SK-N-SH (cell line): ENCODE measurements at regions not wholly inside any gene's neighbourhood (a gene's known extent, or its start where the extent isn't known, plus 50 kb on each side); places are given as distances from the start of the nearest gene placed in this dataset.

Experiments
- CTCF ChIA-PET: fragments of 300-600, 350-600 bp; formaldehyde crosslinking; extraction: SDS; loops from one replicate; lab custom pipeline; 2021; lab: Yijun Ruan, JAX
- POLR2A ChIA-PET: fragments of 350-600 bp; sonication (Branson Sonifier 250); formaldehyde crosslinking; extraction: SDS; loops from one replicate; lab custom pipeline; 2020; ENCODE audit warnings: antibody characterized with exemption, inconsistent platforms; lab: Yijun Ruan, JAX
- DNase-seq: peaks from one replicate; pipeline ENCODE4 v3.0.0; 2012
- H2AFZ ChIP-seq: fragments of 200-600 bp; sonication (generic); 2 replicates; pipeline ENCODE4 v1.8.1; 2016; ENCODE audit warnings: antibody characterized with exemption, mild to moderate bottlenecking, low read depth
- H3F3A ChIP-seq: fragments of 200-600 bp; sonication (generic); replicated peaks from 2 replicates; pipeline ENCODE3; 2016; ENCODE audit warnings: antibody characterized with exemption, mild to moderate bottlenecking; ENCODE audit not compliant: insufficient read depth
- H3K27ac ChIP-seq, 2 experiments: fragments of 200-500 bp in 1 of 2; fragments of 200-600 bp in 1 of 2; sonication (Bioruptor generic) in 1 of 2; sonication (generic), shearing (Covaris generic) in 1 of 2; 2 replicates each; pipeline versions ENCODE4 v1.5.1 to v1.6.1; 2014 to 2016; ENCODE audit warnings: low read depth in 2 of 2, inconsistent platforms in 1 of 2, low read length in 1 of 2, mild to moderate bottlenecking in 1 of 2, mixed read lengths in 1 of 2
- H3K27me3 ChIP-seq: fragments of 200-600 bp; sonication (generic), shearing (Covaris generic); 2 replicates; pipeline ENCODE4 v1.6.1; 2016; ENCODE audit warnings: mixed run types; ENCODE audit not compliant: insufficient read depth
- H3K36me3 ChIP-seq, 2 experiments: fragments of 200-500 bp in 1 of 2; fragments of 200-600 bp in 1 of 2; sonication (Bioruptor generic) in 1 of 2; sonication (generic) in 1 of 2; replicated peaks in 1 of 2; 2 replicates each; pipeline versions ENCODE3 to v1.5.1; 2014 to 2016; ENCODE audit warnings: low read length in 1 of 2, mild to moderate bottlenecking in 1 of 2; ENCODE audit not compliant: insufficient read depth in 2 of 2, control insufficient read depth in 1 of 2
- H3K4me1 ChIP-seq, 2 experiments: fragments of 200-500 bp in 1 of 2; fragments of 200-600 bp in 1 of 2; sonication (Bioruptor generic) in 1 of 2; sonication (generic), shearing (Covaris generic) in 1 of 2; 2 replicates each; pipeline versions ENCODE4 v1.5.1 to v1.6.1; 2014 to 2016; ENCODE audit warnings: low read depth in 1 of 2, low read length in 1 of 2, mixed run types in 1 of 2; ENCODE audit not compliant: insufficient read depth in 2 of 2, control insufficient read depth in 1 of 2
- H3K4me2 ChIP-seq: fragments of 200-600 bp; sonication (generic), shearing (Covaris generic); 2 replicates; pipeline ENCODE4 v1.6.1; 2017; ENCODE audit warnings: mixed run types
- H3K4me3 ChIP-seq, 2 experiments: fragments of 200-500 bp in 1 of 2; fragments of 200-600 bp in 1 of 2; sonication (Bioruptor generic) in 1 of 2; sonication (generic), shearing (Covaris generic) in 1 of 2; 2 replicates each; pipeline versions ENCODE4 v1.5.1 to v1.8.1; 2014 to 2016; ENCODE audit warnings: low read depth in 2 of 2, inconsistent platforms in 1 of 2, low read length in 1 of 2, mild to moderate bottlenecking in 1 of 2, mixed read lengths in 1 of 2, moderate library complexity in 1 of 2
- H3K79me2 ChIP-seq: fragments of 200-600 bp; sonication (generic); 2 replicates; pipeline ENCODE4 v1.8.1; 2017; ENCODE audit warnings: mild to moderate bottlenecking; ENCODE audit not compliant: insufficient read depth
- H3K9ac ChIP-seq: fragments of 200-600 bp; sonication (generic); 2 replicates; pipeline ENCODE4 v1.6.1; 2017; ENCODE audit warnings: mixed run types
- H3K9me2 ChIP-seq: fragments of 200-600 bp; sonication (generic); 2 replicates; pipeline ENCODE4 v1.6.1; 2017; ENCODE audit warnings: mixed run types
- H3K9me3 ChIP-seq: fragments of 200-600 bp; sonication (generic); 2 replicates; pipeline ENCODE4 v1.6.1; 2017; ENCODE audit warnings: mixed run types, mild to moderate bottlenecking, moderate library complexity
- H4K20me1 ChIP-seq: fragments of 200-600 bp; sonication (generic); 2 replicates; pipeline ENCODE4 v1.6.1; 2017; ENCODE audit warnings: mild to moderate bottlenecking, mixed run types; ENCODE audit not compliant: insufficient read depth
- ELF1 ChIP-seq: IDR thresholded peaks from 2 replicates; pipeline ENCODE4 v1.4.0; 2012
- EP300 ChIP-seq, 2 experiments: IDR thresholded peaks; 2 replicates each; pipeline versions ENCODE4 v1.4.0 to v1.6.1; 2012; ENCODE audit warnings: borderline replicate concordance in 1 of 2, low read depth in 1 of 2, low read length in 1 of 2
- FOXJ3 ChIP-seq: sonication (generic); formaldehyde crosslinking; IDR thresholded peaks from 2 replicates; pipeline ENCODE4 v1.5.1; 2020; ENCODE audit warnings: mild to moderate bottlenecking, missing genetic modification reagents
- GATA2 ChIP-seq: sonication (generic); formaldehyde crosslinking; IDR thresholded peaks from 2 replicates; pipeline ENCODE4 v1.5.0; 2020; ENCODE audit warnings: mild to moderate bottlenecking, missing genetic modification reagents
- MEF2A ChIP-seq: IDR thresholded peaks from 2 replicates; pipeline ENCODE4 v1.4.0; 2012; ENCODE audit warnings: low read depth, borderline replicate concordance
- MXI1 ChIP-seq: IDR thresholded peaks from 2 replicates; pipeline ENCODE4 v1.6.1; 2012; ENCODE audit warnings: mild to moderate bottlenecking, low read depth, low read length, improper control_type of control experiment
- POLR2AphosphoS5 ChIP-seq: IDR thresholded peaks from 2 replicates; pipeline ENCODE4 v1.6.1; 2012; ENCODE audit warnings: low read depth, low read length
- RXRA ChIP-seq: IDR thresholded peaks from 2 replicates; pipeline ENCODE4 v1.4.0; 2012; ENCODE audit warnings: low read depth, mild to moderate bottlenecking, borderline replicate concordance
- YY1 ChIP-seq: IDR thresholded peaks from 2 replicates; pipeline ENCODE4 v1.4.0; 2012; ENCODE audit warnings: low read depth, mild to moderate bottlenecking
- WGBS: methylation state at CpG from one replicate; pipeline ENCODE4 v1.1.6; 2017; ENCODE audit warnings: low lambda C conversion rate; 5-methylcytosine and 5-hydroxymethylcytosine counted together
- TF ChIP-seq, protein P1 (sequence below): IDR thresholded peaks from 2 replicates; pipeline ENCODE4 v1.4.0; 2012; ENCODE audit warnings: low read depth, borderline replicate concordance
- TF ChIP-seq, protein P2 (sequence below): fragments of 150-350 bp; IDR thresholded peaks from 2 replicates; pipeline ENCODE4 v1.6.1; 2016; ENCODE audit warnings: mild to moderate bottlenecking, low read depth, low read length
- TF ChIP-seq, protein P3 (sequence below): fragments of 200-600 bp; sonication (generic); IDR thresholded peaks from 2 replicates; pipeline ENCODE4 v1.6.1; 2017; ENCODE audit warnings: antibody characterized with exemption, mild to moderate bottlenecking, moderate library complexity
- TF ChIP-seq, protein P4 (sequence below): IDR thresholded peaks from 2 replicates; pipeline ENCODE4; 2012

DNA sequence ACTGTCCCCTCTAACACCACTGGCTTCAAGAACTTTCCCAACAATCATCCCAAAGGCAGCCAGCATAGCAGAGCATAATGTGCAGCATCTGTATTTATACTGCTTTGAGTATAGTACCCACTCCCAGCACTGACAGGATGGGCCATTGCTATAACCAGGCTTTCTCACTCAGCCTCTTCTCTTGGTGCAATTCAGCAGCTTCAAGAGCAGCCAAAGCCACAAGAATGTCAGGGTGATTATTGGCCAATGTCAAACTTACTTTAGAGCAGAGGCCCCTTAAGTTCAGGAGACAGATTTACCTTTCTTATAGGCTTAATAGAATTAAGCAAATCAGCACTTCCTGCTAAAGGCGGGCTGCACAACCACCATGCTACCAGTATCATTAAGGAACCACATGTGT, 232.4 kb upstream of the RSPO3 start:
- POLR2A ChIA-PET, result no interaction called here
- 11% methylated on average over 1 of the region's 1 CpG for WGBS
- no peak overlapping the region for H3K27ac ChIP-seq
- peaks cover 0 to 20% of the 10 kb centered on the region in 2 experiments; a peak in 1 of 4 replicates for H3K4me1 ChIP-seq
- peaks cover 3% of the 10 kb centered on the region for H3F3A ChIP-seq
- H3K36me3 ChIP-seq, result no peaks in the 10 kb centered on the region
- H2AFZ ChIP-seq, result no peak overlapping the region
- no peaks in the 10 kb centered on the region for H3K27me3 ChIP-seq
- H3K9me3 ChIP-seq, result no peaks in the 10 kb centered on the region
- H3K9me2 ChIP-seq, result no peaks in the 10 kb centered on the region
- H4K20me1 ChIP-seq, result no peaks in the 10 kb centered on the region
- CTCF ChIA-PET, result no interaction called here
- no peak overlapping the region for H3K4me3 ChIP-seq
- H3K79me2 ChIP-seq, result no peaks in the 10 kb centered on the region
- no peak overlapping the region for H3K9ac ChIP-seq
- no peak overlapping the region for H3K4me2 ChIP-seq
- TF ChIP-seq FOXJ3 (CRISPR knock-in tag) (no peak), EP300 (IDR thresholded peaks at IDR 0.05; ENCODE audit: borderline replicate concordance in 1 of 2, low read depth in 1 of 2, low read length in 1 of 2) (no peak), POLR2AphosphoS5 (no peak), MEF2A (no peak), GATA2 (CRISPR knock-in tag) (no peak), RXRA (no peak), YY1 (no peak), MXI1 (no peak), ELF1 (no peak)
- TF ChIP-seq, protein P1, sequence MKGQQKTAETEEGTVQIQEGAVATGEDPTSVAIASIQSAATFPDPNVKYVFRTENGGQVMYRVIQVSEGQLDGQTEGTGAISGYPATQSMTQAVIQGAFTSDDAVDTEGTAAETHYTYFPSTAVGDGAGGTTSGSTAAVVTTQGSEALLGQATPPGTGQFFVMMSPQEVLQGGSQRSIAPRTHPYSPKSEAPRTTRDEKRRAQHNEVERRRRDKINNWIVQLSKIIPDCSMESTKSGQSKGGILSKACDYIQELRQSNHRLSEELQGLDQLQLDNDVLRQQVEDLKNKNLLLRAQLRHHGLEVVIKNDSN, result no peak
- TF ChIP-seq, protein P2, sequence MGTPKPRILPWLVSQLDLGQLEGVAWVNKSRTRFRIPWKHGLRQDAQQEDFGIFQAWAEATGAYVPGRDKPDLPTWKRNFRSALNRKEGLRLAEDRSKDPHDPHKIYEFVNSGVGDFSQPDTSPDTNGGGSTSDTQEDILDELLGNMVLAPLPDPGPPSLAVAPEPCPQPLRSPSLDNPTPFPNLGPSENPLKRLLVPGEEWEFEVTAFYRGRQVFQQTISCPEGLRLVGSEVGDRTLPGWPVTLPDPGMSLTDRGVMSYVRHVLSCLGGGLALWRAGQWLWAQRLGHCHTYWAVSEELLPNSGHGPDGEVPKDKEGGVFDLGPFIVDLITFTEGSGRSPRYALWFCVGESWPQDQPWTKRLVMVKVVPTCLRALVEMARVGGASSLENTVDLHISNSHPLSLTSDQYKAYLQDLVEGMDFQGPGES, result no peak
- TF ChIP-seq, protein P3, sequence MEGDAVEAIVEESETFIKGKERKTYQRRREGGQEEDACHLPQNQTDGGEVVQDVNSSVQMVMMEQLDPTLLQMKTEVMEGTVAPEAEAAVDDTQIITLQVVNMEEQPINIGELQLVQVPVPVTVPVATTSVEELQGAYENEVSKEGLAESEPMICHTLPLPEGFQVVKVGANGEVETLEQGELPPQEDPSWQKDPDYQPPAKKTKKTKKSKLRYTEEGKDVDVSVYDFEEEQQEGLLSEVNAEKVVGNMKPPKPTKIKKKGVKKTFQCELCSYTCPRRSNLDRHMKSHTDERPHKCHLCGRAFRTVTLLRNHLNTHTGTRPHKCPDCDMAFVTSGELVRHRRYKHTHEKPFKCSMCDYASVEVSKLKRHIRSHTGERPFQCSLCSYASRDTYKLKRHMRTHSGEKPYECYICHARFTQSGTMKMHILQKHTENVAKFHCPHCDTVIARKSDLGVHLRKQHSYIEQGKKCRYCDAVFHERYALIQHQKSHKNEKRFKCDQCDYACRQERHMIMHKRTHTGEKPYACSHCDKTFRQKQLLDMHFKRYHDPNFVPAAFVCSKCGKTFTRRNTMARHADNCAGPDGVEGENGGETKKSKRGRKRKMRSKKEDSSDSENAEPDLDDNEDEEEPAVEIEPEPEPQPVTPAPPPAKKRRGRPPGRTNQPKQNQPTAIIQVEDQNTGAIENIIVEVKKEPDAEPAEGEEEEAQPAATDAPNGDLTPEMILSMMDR, result no peak
- TF ChIP-seq, protein P4, sequence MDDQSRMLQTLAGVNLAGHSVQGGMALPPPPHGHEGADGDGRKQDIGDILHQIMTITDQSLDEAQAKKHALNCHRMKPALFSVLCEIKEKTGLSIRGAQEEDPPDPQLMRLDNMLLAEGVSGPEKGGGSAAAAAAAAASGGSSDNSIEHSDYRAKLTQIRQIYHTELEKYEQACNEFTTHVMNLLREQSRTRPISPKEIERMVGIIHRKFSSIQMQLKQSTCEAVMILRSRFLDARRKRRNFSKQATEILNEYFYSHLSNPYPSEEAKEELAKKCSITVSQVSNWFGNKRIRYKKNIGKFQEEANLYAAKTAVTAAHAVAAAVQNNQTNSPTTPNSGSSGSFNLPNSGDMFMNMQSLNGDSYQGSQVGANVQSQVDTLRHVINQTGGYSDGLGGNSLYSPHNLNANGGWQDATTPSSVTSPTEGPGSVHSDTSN, result no peak
- DNase-seq, result no peak
